ENCODE measurements at regions not wholly inside any gene's neighbourhood (a gene's known extent, or its start where the extent isn't known, plus 50 kb on each side); places are given as distances from the start of the nearest gene placed in this dataset.

GRCh38 chr6:11835065-11835464 is 56.5 kb upstream of the ADTRP start:
- Mint-ChIP-seq H3K36me3 (ENCODE audit: insufficient read depth, unreplicated experiment) (no peaks in the 10 kb centered on the region), H3K9me3 (ENCODE audit: unreplicated experiment) (peaks cover 3% of the 10 kb centered on the region), H3K4me3 (ENCODE audit: unreplicated experiment) (no peak overlapping the region), H3K4me1 (ENCODE audit: insufficient read depth, unreplicated experiment) (no peaks in the 10 kb centered on the region), H3K27me3 (ENCODE audit: insufficient read depth, unreplicated experiment) (no peaks in the 10 kb centered on the region), H3K27ac (ENCODE audit: low read depth, unreplicated experiment) (no peak overlapping the region)
- TF ChIP-seq CTCF (IDR thresholded peaks at IDR 0.05; ENCODE audit: unreplicated experiment), result no peak
- intact Hi-C loops (cut with micrococcal nuclease), result no loop called here
- DNase-seq (ENCODE audit: unreplicated experiment), result no peak
- ChIA-PET POLR2A (interaction anchor here (1.2 to 2.0 kb wide), 2 partner anchors 9 to 20 kb away, joined by 4 read pairs; no protein-coding TSS in a partner anchor), CTCF (interaction anchor here (0.6 kb wide), 1 partner anchor 120 kb away, joined by 4 read pairs; no protein-coding TSS in a partner anchor)
- no TSS peak for BruUV-seq (replicated peaks)

GRCh38 chr6:11833626-11834592 is 55.3 kb upstream of the ADTRP start:
- H3K4me1 Mint-ChIP-seq (ENCODE audit: insufficient read depth, unreplicated experiment), result no peaks in the 10 kb centered on the region
- H3K27me3 Mint-ChIP-seq (ENCODE audit: insufficient read depth, unreplicated experiment), result no peaks in the 10 kb centered on the region
- TF ChIP-seq CTCF (IDR thresholded peaks at IDR 0.05; ENCODE audit: unreplicated experiment), result no peak
- ChIA-PET CTCF (interaction anchor here (0.7 kb wide), 1 partner anchor 20 kb away, joined by 3 read pairs; no protein-coding TSS in a partner anchor), POLR2A (no interaction called here)
- no TSS peak for BruUV-seq (replicated peaks)
- intact Hi-C loops (cut with micrococcal nuclease), result no loop called here
- no peak overlapping the region for H3K4me3 Mint-ChIP-seq (ENCODE audit: unreplicated experiment)
- H3K9me3 Mint-ChIP-seq (ENCODE audit: unreplicated experiment), result no peaks in the 10 kb centered on the region
- H3K36me3 Mint-ChIP-seq (ENCODE audit: insufficient read depth, unreplicated experiment), result no peaks in the 10 kb centered on the region
- no peak for DNase-seq (ENCODE audit: unreplicated experiment)
- no peak overlapping the region for H3K27ac Mint-ChIP-seq (ENCODE audit: low read depth, unreplicated experiment)

- CTCF ChIA-PET, result interaction anchor here (0.6 kb wide), 1 partner anchor 27 kb away, joined by 3 read pairs; no protein-coding TSS in a partner anchor
- DNase-seq (ENCODE audit: unreplicated experiment), result no peak
- no peaks in the 10 kb centered on the region for H3K4me1 Mint-ChIP-seq (ENCODE audit: insufficient read depth, unreplicated experiment)
- POLR2A ChIA-PET, result no interaction called here
- no peaks in the 10 kb centered on the region for H3K36me3 Mint-ChIP-seq (ENCODE audit: insufficient read depth, unreplicated experiment)
- TF ChIP-seq CTCF (IDR thresholded peaks at IDR 0.05; ENCODE audit: unreplicated experiment), result no peak
- intact Hi-C loops (cut with micrococcal nuclease), result no loop called here
- no peaks in the 10 kb centered on the region for H3K9me3 Mint-ChIP-seq (ENCODE audit: unreplicated experiment)
- no peak overlapping the region for H3K27ac Mint-ChIP-seq (ENCODE audit: low read depth, unreplicated experiment)
- H3K27me3 Mint-ChIP-seq (ENCODE audit: insufficient read depth, unreplicated experiment), result no peaks in the 10 kb centered on the region
- H3K4me3 Mint-ChIP-seq (ENCODE audit: unreplicated experiment), result no peak overlapping the region
- BruUV-seq (replicated peaks), result no TSS peak
Measured at GRCh38 chr6:11831653-11832052, 53.0 kb upstream of the ADTRP start.

GRCh38 chr6:11830520-11830919 is 51.9 kb upstream of the ADTRP start:
- H3K36me3 Mint-ChIP-seq (ENCODE audit: insufficient read depth, unreplicated experiment), result no peaks in the 10 kb centered on the region
- ChIA-PET CTCF (no interaction called here), POLR2A (no interaction called here)
- H3K4me1 Mint-ChIP-seq (ENCODE audit: insufficient read depth, unreplicated experiment), result no peaks in the 10 kb centered on the region
- TF ChIP-seq CTCF (IDR thresholded peaks at IDR 0.05; ENCODE audit: unreplicated experiment), result no peak
- H3K4me3 Mint-ChIP-seq (ENCODE audit: unreplicated experiment), result no peak overlapping the region
- no peak overlapping the region for H3K27ac Mint-ChIP-seq (ENCODE audit: low read depth, unreplicated experiment)
- no peaks in the 10 kb centered on the region for H3K27me3 Mint-ChIP-seq (ENCODE audit: insufficient read depth, unreplicated experiment)
- H3K9me3 Mint-ChIP-seq (ENCODE audit: unreplicated experiment), result no peaks in the 10 kb centered on the region
- intact Hi-C loops (cut with micrococcal nuclease), result no loop called here
- BruUV-seq (replicated peaks), result no TSS peak
- no peak for DNase-seq (ENCODE audit: unreplicated experiment)

Measured in MCF 10A (cell line).